ENCODE measurements at regions not wholly inside any gene's neighbourhood (a gene's known extent, or its start where the extent isn't known, plus 50 kb on each side); places are given as distances from the start of the nearest gene placed in this dataset.

GRCh38 chr1:239765163-239765562 lies 326.5 kb upstream of the FMN2 start:
- TF ChIP-seq, protein P1, sequence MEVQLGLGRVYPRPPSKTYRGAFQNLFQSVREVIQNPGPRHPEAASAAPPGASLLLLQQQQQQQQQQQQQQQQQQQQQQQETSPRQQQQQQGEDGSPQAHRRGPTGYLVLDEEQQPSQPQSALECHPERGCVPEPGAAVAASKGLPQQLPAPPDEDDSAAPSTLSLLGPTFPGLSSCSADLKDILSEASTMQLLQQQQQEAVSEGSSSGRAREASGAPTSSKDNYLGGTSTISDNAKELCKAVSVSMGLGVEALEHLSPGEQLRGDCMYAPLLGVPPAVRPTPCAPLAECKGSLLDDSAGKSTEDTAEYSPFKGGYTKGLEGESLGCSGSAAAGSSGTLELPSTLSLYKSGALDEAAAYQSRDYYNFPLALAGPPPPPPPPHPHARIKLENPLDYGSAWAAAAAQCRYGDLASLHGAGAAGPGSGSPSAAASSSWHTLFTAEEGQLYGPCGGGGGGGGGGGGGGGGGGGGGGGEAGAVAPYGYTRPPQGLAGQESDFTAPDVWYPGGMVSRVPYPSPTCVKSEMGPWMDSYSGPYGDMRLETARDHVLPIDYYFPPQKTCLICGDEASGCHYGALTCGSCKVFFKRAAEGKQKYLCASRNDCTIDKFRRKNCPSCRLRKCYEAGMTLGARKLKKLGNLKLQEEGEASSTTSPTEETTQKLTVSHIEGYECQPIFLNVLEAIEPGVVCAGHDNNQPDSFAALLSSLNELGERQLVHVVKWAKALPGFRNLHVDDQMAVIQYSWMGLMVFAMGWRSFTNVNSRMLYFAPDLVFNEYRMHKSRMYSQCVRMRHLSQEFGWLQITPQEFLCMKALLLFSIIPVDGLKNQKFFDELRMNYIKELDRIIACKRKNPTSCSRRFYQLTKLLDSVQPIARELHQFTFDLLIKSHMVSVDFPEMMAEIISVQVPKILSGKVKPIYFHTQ (CRISPR knock-in tag; IDR thresholded peaks at IDR 0.05) = no peak
- TF ChIP-seq KAT7 (CRISPR knock-in tag; IDR thresholded peaks at IDR 0.05; ENCODE audit: borderline replicate concordance) (no peak), ZNF263 (CRISPR knock-in tag; IDR thresholded peaks at IDR 0.05; ENCODE audit: low read depth) (no peak), RELA (CRISPR knock-in tag; IDR thresholded peaks at IDR 0.05; ENCODE audit: borderline replicate concordance) (no peak), TP53 (CRISPR knock-in tag; IDR thresholded peaks at IDR 0.05) (no peak), MXD4 (CRISPR knock-in tag; IDR thresholded peaks at IDR 0.05; ENCODE audit: borderline replicate concordance) (no peak), CTCF (IDR thresholded peaks at IDR 0.05) (no peak), SOX15 (CRISPR knock-in tag; IDR thresholded peaks at IDR 0.05) (no peak), IRF2 (CRISPR knock-in tag; IDR thresholded peaks at IDR 0.05; ENCODE audit: borderline replicate concordance, low read depth) (no peak), JAZF1 (CRISPR knock-in tag; IDR thresholded peaks at IDR 0.05) (no peak), MLX (CRISPR knock-in tag; IDR thresholded peaks at IDR 0.05) (no peak), SP1 (CRISPR knock-in tag; conservative IDR thresholded peaks at IDR 0.05) (no peak), STAT6 (CRISPR knock-in tag; conservative IDR thresholded peaks at IDR 0.05; ENCODE audit: low read depth) (no peak), ZNF121 (CRISPR knock-in tag; IDR thresholded peaks at IDR 0.05) (no peak), PRRX2 (CRISPR knock-in tag; IDR thresholded peaks at IDR 0.05) (no peak), SMAD4 (CRISPR knock-in tag; IDR thresholded peaks at IDR 0.05) (no peak)
- TF ChIP-seq, protein P2, sequence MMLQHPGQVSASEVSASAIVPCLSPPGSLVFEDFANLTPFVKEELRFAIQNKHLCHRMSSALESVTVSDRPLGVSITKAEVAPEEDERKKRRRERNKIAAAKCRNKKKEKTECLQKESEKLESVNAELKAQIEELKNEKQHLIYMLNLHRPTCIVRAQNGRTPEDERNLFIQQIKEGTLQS (CRISPR knock-in tag; conservative IDR thresholded peaks at IDR 0.05) = no peak
- TF ChIP-seq, protein P3, sequence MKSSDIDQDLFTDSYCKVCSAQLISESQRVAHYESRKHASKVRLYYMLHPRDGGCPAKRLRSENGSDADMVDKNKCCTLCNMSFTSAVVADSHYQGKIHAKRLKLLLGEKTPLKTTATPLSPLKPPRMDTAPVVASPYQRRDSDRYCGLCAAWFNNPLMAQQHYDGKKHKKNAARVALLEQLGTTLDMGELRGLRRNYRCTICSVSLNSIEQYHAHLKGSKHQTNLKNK (CRISPR knock-in tag; IDR thresholded peaks at IDR 0.05) = no peak
- TF ChIP-seq, protein P4, sequence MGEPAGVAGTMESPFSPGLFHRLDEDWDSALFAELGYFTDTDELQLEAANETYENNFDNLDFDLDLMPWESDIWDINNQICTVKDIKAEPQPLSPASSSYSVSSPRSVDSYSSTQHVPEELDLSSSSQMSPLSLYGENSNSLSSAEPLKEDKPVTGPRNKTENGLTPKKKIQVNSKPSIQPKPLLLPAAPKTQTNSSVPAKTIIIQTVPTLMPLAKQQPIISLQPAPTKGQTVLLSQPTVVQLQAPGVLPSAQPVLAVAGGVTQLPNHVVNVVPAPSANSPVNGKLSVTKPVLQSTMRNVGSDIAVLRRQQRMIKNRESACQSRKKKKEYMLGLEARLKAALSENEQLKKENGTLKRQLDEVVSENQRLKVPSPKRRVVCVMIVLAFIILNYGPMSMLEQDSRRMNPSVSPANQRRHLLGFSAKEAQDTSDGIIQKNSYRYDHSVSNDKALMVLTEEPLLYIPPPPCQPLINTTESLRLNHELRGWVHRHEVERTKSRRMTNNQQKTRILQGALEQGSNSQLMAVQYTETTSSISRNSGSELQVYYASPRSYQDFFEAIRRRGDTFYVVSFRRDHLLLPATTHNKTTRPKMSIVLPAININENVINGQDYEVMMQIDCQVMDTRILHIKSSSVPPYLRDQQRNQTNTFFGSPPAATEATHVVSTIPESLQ (CRISPR knock-in tag; IDR thresholded peaks at IDR 0.05) = no peak
- TF ChIP-seq, protein P5, sequence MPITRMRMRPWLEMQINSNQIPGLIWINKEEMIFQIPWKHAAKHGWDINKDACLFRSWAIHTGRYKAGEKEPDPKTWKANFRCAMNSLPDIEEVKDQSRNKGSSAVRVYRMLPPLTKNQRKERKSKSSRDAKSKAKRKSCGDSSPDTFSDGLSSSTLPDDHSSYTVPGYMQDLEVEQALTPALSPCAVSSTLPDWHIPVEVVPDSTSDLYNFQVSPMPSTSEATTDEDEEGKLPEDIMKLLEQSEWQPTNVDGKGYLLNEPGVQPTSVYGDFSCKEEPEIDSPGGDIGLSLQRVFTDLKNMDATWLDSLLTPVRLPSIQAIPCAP (CRISPR knock-in tag; IDR thresholded peaks at IDR 0.05) = no peak
- peak; percentile 18 for DNase-seq (ENCODE audit: low spot score)
- no peaks in the 10 kb centered on the region; the same call in 1 of the 2 replicates for H3K36me3 Mint-ChIP-seq
- CTCF ChIA-PET = no interaction called here
- H3K4me3 Mint-ChIP-seq = no peak overlapping the region
- no peaks in the 10 kb centered on the region for H3K27me3 Mint-ChIP-seq (ENCODE audit: low read depth)
- no peak overlapping the region for H3K27ac Mint-ChIP-seq
- POLR2A ChIA-PET = no interaction called here
- no peaks in the 10 kb centered on the region for H3K9me3 Mint-ChIP-seq
- H3K4me1 Mint-ChIP-seq = peaks cover 20% of the 10 kb centered on the region
- ATAC-seq = peak; percentile 86

Measured in WTC11 (cell line).